AG09309 (cell line): ENCODE measurements at regions not wholly inside any gene's neighbourhood (a gene's known extent, or its start where the extent isn't known, plus 50 kb on each side); places are given as distances from the start of the nearest gene placed in this dataset.
"Not testable (repeated sequence)": the region's sequence is repeated elsewhere in the genome, so short reads cannot be mapped to it uniquely, and the experiment has no call there.

Source experiments
- DNase-seq: peaks from one replicate; pipeline ENCODE4 v3.0.0-alpha.2; 2010; ENCODE audit warnings: low read depth
- H3K4me3 ChIP-seq: 2 replicates; pipeline ENCODE4 v1.5.1; 2011; ENCODE audit warnings: mild to moderate bottlenecking, low read depth, low read length, moderate library complexity; ENCODE audit not compliant: control insufficient read depth
- TF ChIP-seq, protein P1 (sequence below): IDR thresholded peaks from 2 replicates; pipeline ENCODE4 v1.5.1; 2011; ENCODE audit warnings: mild to moderate bottlenecking, low read depth, low read length, inconsistent platforms; ENCODE audit not compliant: insufficient read depth, control insufficient read depth; ENCODE audit errors: missing control alignments

DNA sequence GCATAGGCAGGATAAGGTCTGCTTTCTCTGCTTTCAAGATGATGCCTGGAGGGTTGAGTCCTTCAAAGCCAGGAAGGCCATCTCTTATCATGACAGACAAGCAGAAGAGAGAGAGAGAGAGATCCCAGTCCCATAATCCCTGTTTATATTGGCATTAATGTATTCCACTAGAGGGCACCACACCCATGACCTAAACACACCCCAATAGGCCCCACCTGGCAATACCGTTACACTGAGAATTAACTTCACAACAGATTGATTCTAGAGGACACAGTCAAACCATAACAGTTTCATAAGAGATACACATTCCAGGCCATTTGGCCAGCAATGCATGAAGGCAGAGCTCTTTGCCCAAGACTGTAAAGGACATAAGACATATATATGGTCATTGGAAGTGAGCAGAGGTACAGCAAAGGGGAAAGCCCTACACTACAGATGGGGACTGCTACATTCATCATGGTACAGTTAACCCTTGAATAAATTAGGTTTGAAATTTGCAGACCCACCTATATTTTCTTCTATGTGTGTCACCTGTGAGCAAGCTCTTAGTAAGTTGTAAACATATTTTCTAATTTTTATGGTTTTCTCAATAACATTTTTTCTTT, 1516.1 kb downstream of the RPIA start:
- DNase-seq, result no peak
- H3K4me3 ChIP-seq, result no peak overlapping the region
- TF ChIP-seq, protein P1, sequence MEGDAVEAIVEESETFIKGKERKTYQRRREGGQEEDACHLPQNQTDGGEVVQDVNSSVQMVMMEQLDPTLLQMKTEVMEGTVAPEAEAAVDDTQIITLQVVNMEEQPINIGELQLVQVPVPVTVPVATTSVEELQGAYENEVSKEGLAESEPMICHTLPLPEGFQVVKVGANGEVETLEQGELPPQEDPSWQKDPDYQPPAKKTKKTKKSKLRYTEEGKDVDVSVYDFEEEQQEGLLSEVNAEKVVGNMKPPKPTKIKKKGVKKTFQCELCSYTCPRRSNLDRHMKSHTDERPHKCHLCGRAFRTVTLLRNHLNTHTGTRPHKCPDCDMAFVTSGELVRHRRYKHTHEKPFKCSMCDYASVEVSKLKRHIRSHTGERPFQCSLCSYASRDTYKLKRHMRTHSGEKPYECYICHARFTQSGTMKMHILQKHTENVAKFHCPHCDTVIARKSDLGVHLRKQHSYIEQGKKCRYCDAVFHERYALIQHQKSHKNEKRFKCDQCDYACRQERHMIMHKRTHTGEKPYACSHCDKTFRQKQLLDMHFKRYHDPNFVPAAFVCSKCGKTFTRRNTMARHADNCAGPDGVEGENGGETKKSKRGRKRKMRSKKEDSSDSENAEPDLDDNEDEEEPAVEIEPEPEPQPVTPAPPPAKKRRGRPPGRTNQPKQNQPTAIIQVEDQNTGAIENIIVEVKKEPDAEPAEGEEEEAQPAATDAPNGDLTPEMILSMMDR, result peak; percentile 40

DNA sequence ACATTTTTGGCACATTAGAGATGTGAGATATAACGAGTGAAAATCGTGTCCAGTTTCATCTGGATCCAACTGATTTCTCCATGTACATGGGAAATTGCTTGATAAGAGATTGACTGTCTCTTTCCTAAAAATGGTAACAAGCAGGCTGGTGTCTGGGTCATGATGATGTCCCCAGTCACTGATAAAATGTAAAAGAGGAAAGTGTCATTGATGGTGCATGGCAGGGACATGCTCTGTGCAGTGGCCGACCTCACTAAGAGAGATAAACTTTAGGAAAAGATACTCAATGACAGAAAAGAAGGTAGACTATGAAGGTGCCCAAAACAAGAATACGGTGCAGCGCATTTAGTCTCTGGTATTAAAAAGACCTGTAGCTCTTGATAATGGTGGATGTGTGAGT, 1517.5 kb downstream of the RPIA start:
- no peak for DNase-seq
- H3K4me3 ChIP-seq, result no peak overlapping the region
- TF ChIP-seq, protein P1, result no peak

DNA sequence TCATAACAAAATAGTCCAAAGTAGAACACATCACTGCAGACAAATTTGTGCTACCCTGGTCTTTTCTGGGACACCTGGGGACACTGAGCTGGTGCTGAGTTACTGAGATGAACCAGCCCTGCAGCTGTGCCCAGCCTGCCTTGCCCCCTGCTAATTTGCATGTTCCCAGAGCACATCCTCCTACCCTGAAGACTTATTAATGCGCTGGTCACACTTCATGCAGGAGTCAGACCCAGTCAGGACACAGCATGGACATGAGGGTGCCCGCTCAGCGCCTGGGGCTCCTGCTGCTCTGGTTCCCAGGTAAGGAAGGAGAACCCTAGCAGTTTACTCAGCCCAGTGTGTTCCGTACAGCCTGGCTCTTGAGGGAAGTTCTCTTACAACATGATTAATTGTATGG, 1518.3 kb downstream of the RPIA start:
- no peak overlapping the region for H3K4me3 ChIP-seq
- TF ChIP-seq, protein P1, result no peak
- DNase-seq, result no peak

DNA sequence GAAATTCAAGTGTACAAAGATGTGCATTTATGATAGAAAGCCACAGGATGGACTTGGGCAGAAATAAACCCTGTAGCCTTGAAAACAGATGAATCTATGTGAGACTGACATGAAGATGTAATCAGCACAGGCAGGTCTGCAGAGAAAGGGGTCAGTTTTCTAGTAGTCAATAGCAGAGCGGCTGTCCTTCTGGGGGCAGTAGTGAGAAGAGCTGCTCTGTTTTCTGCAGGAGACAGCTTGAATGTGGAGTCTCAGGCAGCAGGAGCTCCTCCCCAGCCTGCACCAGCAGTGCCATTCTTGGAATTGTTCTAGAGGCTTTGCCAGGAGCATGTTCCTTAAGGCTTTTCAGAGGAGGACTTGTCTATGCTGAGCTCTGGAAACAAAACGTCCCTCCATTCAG, 1524.4 kb downstream of the RPIA start:
- DNase-seq, H3K4me3 ChIP-seq: not testable (repeated sequence)
- TF ChIP-seq, protein P1, result peak; percentile 34

DNA sequence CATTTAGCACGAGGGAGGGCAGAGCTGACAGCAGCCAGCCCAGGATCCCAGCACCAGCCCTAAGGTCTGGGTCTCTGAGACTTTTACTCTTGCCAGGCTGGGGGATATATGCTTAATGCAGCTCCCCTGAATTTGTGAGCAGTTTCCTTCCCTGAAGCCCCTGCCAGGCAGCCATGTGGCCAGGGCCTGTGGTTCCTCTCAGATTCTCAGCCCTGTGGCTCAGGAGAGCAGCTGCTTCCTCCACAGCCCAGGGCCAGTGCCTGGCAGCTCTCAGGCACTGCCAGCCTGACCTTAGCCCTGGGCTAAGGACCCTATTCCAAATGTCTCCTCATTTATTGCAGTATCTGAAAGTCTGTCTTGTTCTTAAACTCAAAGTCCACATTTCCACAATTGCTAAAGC, 1525.3 kb downstream of the RPIA start:
- H3K4me3 ChIP-seq, DNase-seq: not testable (repeated sequence)

DNA sequence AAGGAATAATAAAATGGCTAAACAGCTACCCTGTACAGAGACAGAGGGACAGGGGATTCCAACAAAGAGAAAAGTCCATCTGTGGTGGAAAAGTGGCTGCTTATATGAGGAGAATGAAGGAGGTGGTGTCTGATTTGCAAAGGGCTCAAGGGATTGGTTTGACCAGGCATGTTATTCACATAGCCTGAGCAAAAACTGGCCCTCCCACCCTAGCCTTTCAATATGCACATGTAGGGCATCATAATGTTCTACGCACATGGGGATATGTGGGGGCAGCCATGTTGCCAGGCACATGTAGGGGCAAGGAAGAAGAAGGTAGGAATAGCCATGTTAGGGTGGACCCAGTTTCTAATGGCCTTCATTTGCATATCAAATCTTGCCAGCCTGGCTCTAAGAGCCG, 1527.1 kb downstream of the RPIA start:
- not testable (repeated sequence) for DNase-seq

DNA sequence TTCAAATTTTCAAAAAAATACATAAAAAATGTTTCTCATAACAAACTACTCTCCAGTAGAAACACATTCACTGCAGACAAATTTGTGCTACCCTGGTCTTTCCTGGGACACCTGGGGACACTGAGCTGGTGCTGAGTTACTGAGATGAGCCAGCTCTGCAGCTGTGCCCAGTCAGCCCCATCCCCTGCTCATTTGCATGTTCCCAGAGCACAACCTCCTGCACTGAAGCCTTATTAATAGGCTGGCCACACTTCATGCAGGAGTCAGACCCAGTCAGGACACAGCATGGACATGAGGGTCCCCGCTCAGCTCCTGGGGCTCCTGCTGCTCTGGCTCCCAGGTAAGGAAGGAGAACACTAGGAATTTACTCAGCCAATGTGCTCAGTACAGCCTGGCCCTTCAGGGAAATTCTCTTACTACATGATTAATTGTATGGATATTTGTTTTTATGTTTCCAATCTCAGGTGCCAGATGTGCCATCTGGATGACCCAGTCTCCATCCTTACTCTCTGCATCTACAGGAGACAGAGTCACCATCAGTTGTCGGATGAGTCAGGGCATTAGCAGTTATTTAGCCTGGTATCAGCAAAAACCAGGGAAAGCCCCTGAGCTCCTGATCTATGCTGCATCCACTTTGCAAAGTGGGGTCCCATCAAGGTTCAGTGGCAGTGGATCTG, 1529.3 kb downstream of the RPIA start:
- H3K4me3 ChIP-seq, DNase-seq: not testable (repeated sequence)

More for the DNA sequence above, 1527.1 kb downstream of the RPIA start:
- H3K4me3 ChIP-seq, result not testable (repeated sequence)

DNA sequence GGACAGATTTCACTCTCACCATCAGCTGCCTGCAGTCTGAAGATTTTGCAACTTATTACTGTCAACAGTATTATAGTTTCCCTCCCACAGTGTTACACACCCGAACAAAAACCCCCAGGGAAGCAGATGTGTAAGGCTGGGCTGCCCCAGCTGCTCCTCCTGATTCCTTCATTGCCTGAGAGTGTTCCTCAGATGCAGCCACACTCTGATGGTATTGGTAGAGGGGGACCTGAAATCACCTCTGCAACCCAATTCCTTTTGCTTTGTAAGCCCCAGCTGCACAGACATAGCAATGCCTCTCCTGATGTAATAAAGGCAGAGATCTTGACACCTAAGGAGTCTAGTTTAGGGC, 1529.8 kb downstream of the RPIA start:
- TF ChIP-seq, protein P1, result no peak
- DNase-seq, result no peak
- H3K4me3 ChIP-seq, result no peak overlapping the region

DNA sequence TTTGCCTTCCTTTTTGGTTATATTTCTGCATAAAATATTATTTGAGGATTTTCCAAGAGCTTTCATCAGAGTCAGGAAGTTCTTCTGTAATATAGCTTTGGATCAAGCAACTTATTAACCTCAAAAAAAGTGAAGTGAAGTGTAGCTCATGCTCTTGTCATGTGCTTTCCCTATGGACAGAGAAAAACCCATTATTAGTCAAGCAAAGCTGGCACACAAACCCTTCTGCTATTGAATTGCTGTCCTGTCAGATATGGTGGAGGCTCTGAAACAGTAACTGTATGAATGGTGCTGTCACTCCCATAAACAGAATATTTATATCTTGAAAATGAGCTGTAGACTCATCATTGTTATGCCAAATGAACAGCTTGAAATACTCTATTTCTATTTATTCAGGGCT, 1533.3 kb downstream of the RPIA start:
- DNase-seq, result not testable (repeated sequence)

More for the DNA sequence above, 1533.3 kb downstream of the RPIA start:
- not testable (repeated sequence) for H3K4me3 ChIP-seq
